Prostate gland (tissue), 2 donors: ENCODE measurements at regions not wholly inside any gene's neighbourhood (a gene's known extent, or its start where the extent isn't known, plus 50 kb on each side); places are given as distances from the start of the nearest gene placed in this dataset.

Experiments
- DNase-seq: peaks from one replicate; pipeline ENCODE4 v3.0.0-alpha.2; 2019; ENCODE audit warnings: low spot score
- H3K27ac ChIP-seq, 2 donors: fragments of 200-600 bp; sonication (generic); 2 replicates each; pipeline ENCODE4 v1.5.1; 2017 to 2019
- H3K27me3 ChIP-seq: fragments of 200-600 bp; sonication (generic); replicated peaks from 2 replicates; pipeline ENCODE4 v1.5.1; 2019; ENCODE audit not compliant: insufficient read depth
- H3K36me3 ChIP-seq, 2 donors: fragments of 200-600 bp; sonication (generic); 1 replicate in 1 of 2; 2 replicates in 1 of 2; pipeline versions ENCODE4 v1.5.1 to v1.8.1; 2017 to 2019
- H3K4me1 ChIP-seq: fragments of 200-600 bp; sonication (generic); replicated peaks from 2 replicates; pipeline ENCODE4 v1.5.1; 2019
- H3K4me3 ChIP-seq, 2 donors: fragments of 200-600 bp; sonication (generic); 2 replicates each; pipeline ENCODE4 v1.5.1; 2017 to 2019
- H3K9me3 ChIP-seq: fragments of 200-600 bp; sonication (generic); 2 replicates; pipeline ENCODE4 v1.5.1; 2017
- CTCF ChIP-seq, 4 experiments: fragments of 200-600 bp in 2 of 4; fragments of 450-650 bp in 2 of 4; sonication (generic) in 2 of 4; IDR thresholded peaks; 1 replicate in 3 of 4; 2 replicates in 1 of 4; pipeline ENCODE4 v1.5.1; 2016 to 2019; ENCODE audit warnings: antibody characterized with exemption in 4 of 4, mild to moderate bottlenecking in 2 of 4, moderate library complexity in 2 of 4
- POLR2A ChIP-seq: fragments of 450-650 bp; IDR thresholded peaks from one replicate; pipeline ENCODE4 v1.6.1; 2016; ENCODE audit warnings: antibody characterized with exemption, mild to moderate bottlenecking
- POLR2AphosphoS5 ChIP-seq: sonication (generic); formaldehyde crosslinking; IDR thresholded peaks from one replicate; pipeline ENCODE4 v1.6.1; 2017; ENCODE audit warnings: antibody characterized with exemption
- WGBS: methylation state at CpG from one replicate; pipeline ENCODE4 v1.1.5; 2018; 5-methylcytosine and 5-hydroxymethylcytosine counted together
- intact Hi-C: fragments of 100-400 bp; cut with DNase I; formaldehyde crosslinking; loops from one replicate; pipeline ENCODE4 v1.14.2; 2022

GRCh38 chr1:60598041-60598910 is 484.1 kb upstream of the NFIA start:
- H3K9me3 ChIP-seq = no peaks in the 10 kb centered on the region
- TF ChIP-seq POLR2A = no peak
- TF ChIP-seq POLR2AphosphoS5 = no peak
- no peak for TF ChIP-seq CTCF (IDR thresholded peaks at IDR 0.05)
- H3K4me3 ChIP-seq = no peak overlapping the region
- H3K27ac ChIP-seq = no peak overlapping the region
- H3K36me3 ChIP-seq = no peaks in the 10 kb centered on the region
- H3K27me3 ChIP-seq = no peaks in the 10 kb centered on the region
- intact Hi-C loops = no loop called here
- no peaks in the 10 kb centered on the region for H3K4me1 ChIP-seq
- no peak for DNase-seq
- WGBS = 86% methylated on average over 5 of the region's 5 CpGs

- no peak overlapping the region for H3K4me3 ChIP-seq
- no peaks in the 10 kb centered on the region for H3K4me1 ChIP-seq
- TF ChIP-seq POLR2AphosphoS5 (no peak), POLR2A (no peak), CTCF (IDR thresholded peaks at IDR 0.05) (no peak)
- no peaks in the 10 kb centered on the region for H3K9me3 ChIP-seq
- no peaks in the 10 kb centered on the region for H3K36me3 ChIP-seq
- DNase-seq = no peak
- no peak overlapping the region for H3K27ac ChIP-seq
- H3K27me3 ChIP-seq = no peaks in the 10 kb centered on the region
- intact Hi-C loops = no loop called here
- WGBS = 83% methylated on average over 8 of the region's 8 CpGs
Observed at GRCh38 chr1:60596791-60597750, 485.3 kb upstream of the NFIA start.

- intact Hi-C loops = no loop called here
- TF ChIP-seq CTCF (IDR thresholded peaks at IDR 0.05) (no peak), POLR2A (no peak)
- DNase-seq = no peak
- H3K4me3 ChIP-seq = no peak overlapping the region
- H3K9me3 ChIP-seq = no peaks in the 10 kb centered on the region
- H3K27me3 ChIP-seq = no peaks in the 10 kb centered on the region
- H3K27ac ChIP-seq = no peak overlapping the region
- WGBS = 95% methylated on average over 1 of the region's 1 CpG
- no peaks in the 10 kb centered on the region for H3K4me1 ChIP-seq
- no peaks in the 10 kb centered on the region for H3K36me3 ChIP-seq
Observed at GRCh38 chr1:60591583-60591982, 490.8 kb upstream of the NFIA start.

DNA sequence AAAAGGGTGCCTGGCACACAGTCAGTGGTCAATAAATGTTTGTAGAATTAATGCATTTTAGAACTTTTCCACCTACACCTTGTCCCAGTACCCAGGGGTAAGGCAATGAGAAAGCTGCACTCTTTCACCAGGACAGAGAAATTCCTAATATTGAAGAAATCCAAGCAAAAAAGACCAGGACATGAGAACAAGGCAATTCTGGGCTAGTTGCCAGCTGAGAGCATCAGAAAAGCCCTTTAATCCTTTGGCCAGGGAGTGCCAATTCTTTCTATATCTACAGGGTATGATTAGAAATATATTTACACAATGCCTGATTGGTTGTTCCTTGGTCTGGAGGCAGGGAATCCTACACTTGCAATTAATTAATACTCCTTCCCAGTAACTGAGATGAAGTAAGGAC is 492.4 kb upstream of the NFIA start:
- H3K36me3 ChIP-seq = no peaks in the 10 kb centered on the region
- no peak for DNase-seq

More for the DNA sequence above, 492.4 kb upstream of the NFIA start:
- Histone ChIP-seq H3K4me3 (no peak overlapping the region), H3K27ac (no peak overlapping the region), H3K4me1 (no peaks in the 10 kb centered on the region), H3K9me3 (no peaks in the 10 kb centered on the region), H3K27me3 (no peaks in the 10 kb centered on the region)
- intact Hi-C loops = no loop called here
- TF ChIP-seq CTCF (IDR thresholded peaks at IDR 0.05) (no peak), POLR2A (no peak), POLR2AphosphoS5 (no peak)
